NT2/D1 (cell line): ENCODE measurements at regions not wholly inside any gene's neighbourhood (a gene's known extent, or its start where the extent isn't known, plus 50 kb on each side); places are given as distances from the start of the nearest gene placed in this dataset.

Experiments
- YY1 ChIP-seq: IDR thresholded peaks from 2 replicates; pipeline ENCODE4 v1.6.1; 2011; ENCODE audit not compliant: insufficient read length, insufficient read depth
- ZNF274 ChIP-seq: IDR thresholded peaks from 2 replicates; pipeline ENCODE4 v1.6.1; 2011; ENCODE audit warnings: mild to moderate bottlenecking, low read depth, low read length

GRCh38 chr17:45650561-45650960 lies 133.6 kb upstream of the CRHR1 start:
- TF ChIP-seq ZNF274 (no peak), YY1 (no peak)
